ENCODE measurements at regions not wholly inside any gene's neighbourhood (a gene's known extent, or its start where the extent isn't known, plus 50 kb on each side); places are given as distances from the start of the nearest gene placed in this dataset.

DNA sequence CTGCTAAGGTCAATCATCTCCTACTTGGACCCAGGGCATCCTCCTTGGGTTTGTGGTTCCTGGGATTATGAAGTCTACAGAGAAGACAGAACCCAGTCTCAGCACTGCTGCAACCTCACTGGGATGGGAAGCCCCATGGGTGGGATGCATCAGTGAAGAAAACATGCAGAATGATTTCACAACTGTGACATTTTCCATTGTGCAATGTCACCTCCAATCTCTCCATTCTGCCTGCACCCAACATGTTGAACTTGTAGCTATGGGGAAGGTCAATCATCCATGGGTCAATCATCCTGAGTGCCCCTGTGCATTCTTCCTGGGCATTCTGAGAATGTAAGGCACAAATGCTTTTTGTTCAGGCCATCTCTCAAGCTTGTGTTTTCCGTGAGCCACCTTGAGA lies 1004.4 kb upstream of the TMEM132C start:
- Histone ChIP-seq H4K20me1 (replicated peaks; ENCODE audit: insufficient read depth) (no peaks in the 10 kb centered on the region), H3K27me3 (ENCODE audit: insufficient read depth) (no peaks in the 10 kb centered on the region), H3K9me2 (ENCODE audit: insufficient read depth) (no peaks in the 10 kb centered on the region), H3K4me2 (no peak overlapping the region), H3K4me1 (ENCODE audit: insufficient read depth) (no peaks in the 10 kb centered on the region), H2AFZ (no peak overlapping the region), H3K4me3 (no peak overlapping the region), H3K79me2 (replicated peaks; ENCODE audit: insufficient read depth) (no peaks in the 10 kb centered on the region), H3K36me3 (ENCODE audit: insufficient read depth) (no peaks in the 10 kb centered on the region), H3K27ac (ENCODE audit: low read depth) (no peak overlapping the region), H3F3A (replicated peaks; ENCODE audit: low read depth) (no peaks in the 10 kb centered on the region)
- H3K4me3 Mint-ChIP-seq, result no peak overlapping the region
- H3K4me1 Mint-ChIP-seq, result no peaks in the 10 kb centered on the region
- peaks cover 92% of the 10 kb centered on the region for H3K9me3 Mint-ChIP-seq
- no peak for TF ChIP-seq EZH2phosphoT487 (IDR thresholded peaks at IDR 0.05; ENCODE audit: unreplicated experiment)
- no peak for TF ChIP-seq ZNF331 (CRISPR knock-in tag; IDR thresholded peaks at IDR 0.05; ENCODE audit: low read depth)
- TF ChIP-seq POLR2AphosphoS5 (IDR thresholded peaks at IDR 0.05; ENCODE audit: low read depth), result no peak
- TF ChIP-seq STAT1 (IDR thresholded peaks at IDR 0.05; ENCODE audit: unreplicated experiment), result no peak
- no peak for TF ChIP-seq CREB1 (CRISPR knock-in tag; IDR thresholded peaks at IDR 0.05; ENCODE audit: low read depth)
- TF ChIP-seq, protein P1, sequence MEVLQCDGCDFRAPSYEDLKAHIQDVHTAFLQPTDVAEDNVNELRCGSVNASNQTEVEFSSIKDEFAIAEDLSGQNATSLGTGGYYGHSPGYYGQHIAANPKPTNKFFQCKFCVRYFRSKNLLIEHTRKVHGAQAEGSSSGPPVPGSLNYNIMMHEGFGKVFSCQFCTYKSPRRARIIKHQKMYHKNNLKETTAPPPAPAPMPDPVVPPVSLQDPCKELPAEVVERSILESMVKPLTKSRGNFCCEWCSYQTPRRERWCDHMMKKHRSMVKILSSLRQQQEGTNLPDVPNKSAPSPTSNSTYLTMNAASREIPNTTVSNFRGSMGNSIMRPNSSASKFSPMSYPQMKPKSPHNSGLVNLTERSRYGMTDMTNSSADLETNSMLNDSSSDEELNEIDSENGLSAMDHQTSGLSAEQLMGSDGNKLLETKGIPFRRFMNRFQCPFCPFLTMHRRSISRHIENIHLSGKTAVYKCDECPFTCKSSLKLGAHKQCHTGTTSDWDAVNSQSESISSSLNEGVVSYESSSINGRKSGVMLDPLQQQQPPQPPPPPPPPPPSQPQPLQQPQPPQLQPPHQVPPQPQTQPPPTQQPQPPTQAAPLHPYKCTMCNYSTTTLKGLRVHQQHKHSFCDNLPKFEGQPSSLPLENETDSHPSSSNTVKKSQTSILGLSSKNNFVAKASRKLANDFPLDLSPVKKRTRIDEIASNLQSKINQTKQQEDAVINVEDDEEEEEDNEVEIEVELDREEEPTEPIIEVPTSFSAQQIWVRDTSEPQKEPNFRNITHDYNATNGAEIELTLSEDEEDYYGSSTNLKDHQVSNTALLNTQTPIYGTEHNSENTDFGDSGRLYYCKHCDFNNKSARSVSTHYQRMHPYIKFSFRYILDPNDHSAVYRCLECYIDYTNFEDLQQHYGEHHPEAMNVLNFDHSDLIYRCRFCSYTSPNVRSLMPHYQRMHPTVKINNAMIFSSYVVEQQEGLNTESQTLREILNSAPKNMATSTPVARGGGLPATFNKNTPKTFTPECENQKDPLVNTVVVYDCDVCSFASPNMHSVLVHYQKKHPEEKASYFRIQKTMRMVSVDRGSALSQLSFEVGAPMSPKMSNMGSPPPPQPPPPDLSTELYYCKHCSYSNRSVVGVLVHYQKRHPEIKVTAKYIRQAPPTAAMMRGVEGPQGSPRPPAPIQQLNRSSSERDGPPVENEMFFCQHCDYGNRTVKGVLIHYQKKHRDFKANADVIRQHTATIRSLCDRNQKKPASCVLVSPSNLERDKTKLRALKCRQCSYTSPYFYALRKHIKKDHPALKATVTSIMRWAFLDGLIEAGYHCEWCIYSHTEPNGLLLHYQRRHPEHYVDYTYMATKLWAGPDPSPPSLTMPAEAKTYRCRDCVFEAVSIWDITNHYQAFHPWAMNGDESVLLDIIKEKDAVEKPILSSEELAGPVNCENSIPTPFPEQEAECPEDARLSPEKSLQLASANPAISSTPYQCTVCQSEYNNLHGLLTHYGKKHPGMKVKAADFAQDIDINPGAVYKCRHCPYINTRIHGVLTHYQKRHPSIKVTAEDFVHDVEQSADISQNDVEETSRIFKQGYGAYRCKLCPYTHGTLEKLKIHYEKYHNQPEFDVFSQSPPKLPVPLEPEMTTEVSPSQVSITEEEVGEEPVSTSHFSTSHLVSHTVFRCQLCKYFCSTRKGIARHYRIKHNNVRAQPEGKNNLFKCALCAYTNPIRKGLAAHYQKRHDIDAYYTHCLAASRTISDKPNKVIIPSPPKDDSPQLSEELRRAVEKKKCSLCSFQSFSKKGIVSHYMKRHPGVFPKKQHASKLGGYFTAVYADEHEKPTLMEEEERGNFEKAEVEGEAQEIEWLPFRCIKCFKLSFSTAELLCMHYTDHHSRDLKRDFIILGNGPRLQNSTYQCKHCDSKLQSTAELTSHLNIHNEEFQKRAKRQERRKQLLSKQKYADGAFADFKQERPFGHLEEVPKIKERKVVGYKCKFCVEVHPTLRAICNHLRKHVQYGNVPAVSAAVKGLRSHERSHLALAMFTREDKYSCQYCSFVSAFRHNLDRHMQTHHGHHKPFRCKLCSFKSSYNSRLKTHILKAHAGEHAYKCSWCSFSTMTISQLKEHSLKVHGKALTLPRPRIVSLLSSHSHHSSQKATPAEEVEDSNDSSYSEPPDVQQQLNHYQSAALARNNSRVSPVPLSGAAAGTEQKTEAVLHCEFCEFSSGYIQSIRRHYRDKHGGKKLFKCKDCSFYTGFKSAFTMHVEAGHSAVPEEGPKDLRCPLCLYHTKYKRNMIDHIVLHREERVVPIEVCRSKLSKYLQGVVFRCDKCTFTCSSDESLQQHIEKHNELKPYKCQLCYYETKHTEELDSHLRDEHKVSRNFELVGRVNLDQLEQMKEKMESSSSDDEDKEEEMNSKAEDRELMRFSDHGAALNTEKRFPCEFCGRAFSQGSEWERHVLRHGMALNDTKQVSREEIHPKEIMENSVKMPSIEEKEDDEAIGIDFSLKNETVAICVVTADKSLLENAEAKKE (CRISPR knock-in tag; IDR thresholded peaks at IDR 0.05), result no peak
- TF ChIP-seq, protein P2, sequence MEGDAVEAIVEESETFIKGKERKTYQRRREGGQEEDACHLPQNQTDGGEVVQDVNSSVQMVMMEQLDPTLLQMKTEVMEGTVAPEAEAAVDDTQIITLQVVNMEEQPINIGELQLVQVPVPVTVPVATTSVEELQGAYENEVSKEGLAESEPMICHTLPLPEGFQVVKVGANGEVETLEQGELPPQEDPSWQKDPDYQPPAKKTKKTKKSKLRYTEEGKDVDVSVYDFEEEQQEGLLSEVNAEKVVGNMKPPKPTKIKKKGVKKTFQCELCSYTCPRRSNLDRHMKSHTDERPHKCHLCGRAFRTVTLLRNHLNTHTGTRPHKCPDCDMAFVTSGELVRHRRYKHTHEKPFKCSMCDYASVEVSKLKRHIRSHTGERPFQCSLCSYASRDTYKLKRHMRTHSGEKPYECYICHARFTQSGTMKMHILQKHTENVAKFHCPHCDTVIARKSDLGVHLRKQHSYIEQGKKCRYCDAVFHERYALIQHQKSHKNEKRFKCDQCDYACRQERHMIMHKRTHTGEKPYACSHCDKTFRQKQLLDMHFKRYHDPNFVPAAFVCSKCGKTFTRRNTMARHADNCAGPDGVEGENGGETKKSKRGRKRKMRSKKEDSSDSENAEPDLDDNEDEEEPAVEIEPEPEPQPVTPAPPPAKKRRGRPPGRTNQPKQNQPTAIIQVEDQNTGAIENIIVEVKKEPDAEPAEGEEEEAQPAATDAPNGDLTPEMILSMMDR (conservative IDR thresholded peaks at IDR 0.05; ENCODE audit: low read depth in 2 of 2), result no peak
- TF ChIP-seq, protein P3, sequence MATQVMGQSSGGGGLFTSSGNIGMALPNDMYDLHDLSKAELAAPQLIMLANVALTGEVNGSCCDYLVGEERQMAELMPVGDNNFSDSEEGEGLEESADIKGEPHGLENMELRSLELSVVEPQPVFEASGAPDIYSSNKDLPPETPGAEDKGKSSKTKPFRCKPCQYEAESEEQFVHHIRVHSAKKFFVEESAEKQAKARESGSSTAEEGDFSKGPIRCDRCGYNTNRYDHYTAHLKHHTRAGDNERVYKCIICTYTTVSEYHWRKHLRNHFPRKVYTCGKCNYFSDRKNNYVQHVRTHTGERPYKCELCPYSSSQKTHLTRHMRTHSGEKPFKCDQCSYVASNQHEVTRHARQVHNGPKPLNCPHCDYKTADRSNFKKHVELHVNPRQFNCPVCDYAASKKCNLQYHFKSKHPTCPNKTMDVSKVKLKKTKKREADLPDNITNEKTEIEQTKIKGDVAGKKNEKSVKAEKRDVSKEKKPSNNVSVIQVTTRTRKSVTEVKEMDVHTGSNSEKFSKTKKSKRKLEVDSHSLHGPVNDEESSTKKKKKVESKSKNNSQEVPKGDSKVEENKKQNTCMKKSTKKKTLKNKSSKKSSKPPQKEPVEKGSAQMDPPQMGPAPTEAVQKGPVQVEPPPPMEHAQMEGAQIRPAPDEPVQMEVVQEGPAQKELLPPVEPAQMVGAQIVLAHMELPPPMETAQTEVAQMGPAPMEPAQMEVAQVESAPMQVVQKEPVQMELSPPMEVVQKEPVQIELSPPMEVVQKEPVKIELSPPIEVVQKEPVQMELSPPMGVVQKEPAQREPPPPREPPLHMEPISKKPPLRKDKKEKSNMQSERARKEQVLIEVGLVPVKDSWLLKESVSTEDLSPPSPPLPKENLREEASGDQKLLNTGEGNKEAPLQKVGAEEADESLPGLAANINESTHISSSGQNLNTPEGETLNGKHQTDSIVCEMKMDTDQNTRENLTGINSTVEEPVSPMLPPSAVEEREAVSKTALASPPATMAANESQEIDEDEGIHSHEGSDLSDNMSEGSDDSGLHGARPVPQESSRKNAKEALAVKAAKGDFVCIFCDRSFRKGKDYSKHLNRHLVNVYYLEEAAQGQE (IDR thresholded peaks at IDR 0.05; ENCODE audit: unreplicated experiment), result no peak
- no peak for TF ChIP-seq JUNB (IDR thresholded peaks at IDR 0.05; ENCODE audit: unreplicated experiment)
- TF ChIP-seq EZH2 (IDR thresholded peaks at IDR 0.05; ENCODE audit: low read depth, unreplicated experiment), result no peak
- no peak for TF ChIP-seq ZNF114 (CRISPR knock-in tag; IDR thresholded peaks at IDR 0.05)
- H3K27ac Mint-ChIP-seq, result no peak overlapping the region
- peaks cover 40% of the 10 kb centered on the region for H3K36me3 Mint-ChIP-seq (ENCODE audit: low read depth)
- ATAC-seq (no peak), DNase-seq (ENCODE audit: low spot score) (no peak)
- peaks cover 2% of the 10 kb centered on the region for H3K27me3 Mint-ChIP-seq (ENCODE audit: insufficient read depth, low read depth, poor library complexity)
